Cardiac fibroblast (primary cell): ENCODE measurements at regions not wholly inside any gene's neighbourhood (a gene's known extent, or its start where the extent isn't known, plus 50 kb on each side); places are given as distances from the start of the nearest gene placed in this dataset.

Source experiments
- DNase-seq, 2 donors: peaks; one replicate each; pipeline versions ENCODE4 v3.0.0 to v3.0.0-alpha.2; 2010; ENCODE audit warnings: low read depth in 2 of 2
- H3K4me3 ChIP-seq, 2 donors: replicated peaks in 1 of 2; 1 replicate in 1 of 2; 2 replicates in 1 of 2; pipeline ENCODE4 v1.5.1; 2011; ENCODE audit warnings: low read depth in 2 of 2, low read length in 2 of 2, mild to moderate bottlenecking in 2 of 2, moderate library complexity in 1 of 2
- TF ChIP-seq, protein P1 (sequence below): IDR thresholded peaks from one replicate; pipeline ENCODE4 v1.5.1; 2011; ENCODE audit warnings: low read depth, mild to moderate bottlenecking, low read length, inconsistent platforms

- no peak for DNase-seq
- no peak overlapping the region for H3K4me3 ChIP-seq
- TF ChIP-seq, protein P1, sequence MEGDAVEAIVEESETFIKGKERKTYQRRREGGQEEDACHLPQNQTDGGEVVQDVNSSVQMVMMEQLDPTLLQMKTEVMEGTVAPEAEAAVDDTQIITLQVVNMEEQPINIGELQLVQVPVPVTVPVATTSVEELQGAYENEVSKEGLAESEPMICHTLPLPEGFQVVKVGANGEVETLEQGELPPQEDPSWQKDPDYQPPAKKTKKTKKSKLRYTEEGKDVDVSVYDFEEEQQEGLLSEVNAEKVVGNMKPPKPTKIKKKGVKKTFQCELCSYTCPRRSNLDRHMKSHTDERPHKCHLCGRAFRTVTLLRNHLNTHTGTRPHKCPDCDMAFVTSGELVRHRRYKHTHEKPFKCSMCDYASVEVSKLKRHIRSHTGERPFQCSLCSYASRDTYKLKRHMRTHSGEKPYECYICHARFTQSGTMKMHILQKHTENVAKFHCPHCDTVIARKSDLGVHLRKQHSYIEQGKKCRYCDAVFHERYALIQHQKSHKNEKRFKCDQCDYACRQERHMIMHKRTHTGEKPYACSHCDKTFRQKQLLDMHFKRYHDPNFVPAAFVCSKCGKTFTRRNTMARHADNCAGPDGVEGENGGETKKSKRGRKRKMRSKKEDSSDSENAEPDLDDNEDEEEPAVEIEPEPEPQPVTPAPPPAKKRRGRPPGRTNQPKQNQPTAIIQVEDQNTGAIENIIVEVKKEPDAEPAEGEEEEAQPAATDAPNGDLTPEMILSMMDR, result no peak
These were observed 235.1 kb upstream of the XYLT1 start for GRCh38 chr16:17705847-17706246.

GRCh38 chr16:17696616-17697015 is 225.9 kb upstream of the XYLT1 start:
- TF ChIP-seq, protein P1, result no peak
- no peak for DNase-seq

GRCh38 chr16:17692484-17692883 is 221.7 kb upstream of the XYLT1 start:
- TF ChIP-seq, protein P1, result no peak
- DNase-seq, result no peak
- no peak overlapping the region for H3K4me3 ChIP-seq

More at GRCh38 chr16:17696616-17697015, 225.9 kb upstream of the XYLT1 start:
- H3K4me3 ChIP-seq, result no peak overlapping the region

DNA sequence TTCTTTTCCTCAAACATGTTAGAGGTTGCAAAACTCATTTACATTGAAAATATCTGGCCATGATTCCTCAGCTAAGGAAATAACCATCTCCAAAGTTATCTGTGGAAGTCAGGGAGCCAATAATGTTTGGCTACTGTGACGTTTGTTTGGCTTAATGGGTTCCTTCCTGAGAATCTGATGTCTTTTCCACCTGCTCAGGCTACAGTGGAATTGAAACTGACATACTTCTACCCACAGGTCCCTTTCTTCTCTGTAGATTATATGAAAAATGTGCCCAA is 221.1 kb upstream of the XYLT1 start:
- no peak overlapping the region for H3K4me3 ChIP-seq
- DNase-seq, result no peak
- TF ChIP-seq, protein P1, result no peak

- TF ChIP-seq, protein P1, result no peak
- DNase-seq, result no peak
- no peak overlapping the region for H3K4me3 ChIP-seq
These were observed 220.5 kb upstream of the XYLT1 start for GRCh38 chr16:17691106-17691898.

DNA sequence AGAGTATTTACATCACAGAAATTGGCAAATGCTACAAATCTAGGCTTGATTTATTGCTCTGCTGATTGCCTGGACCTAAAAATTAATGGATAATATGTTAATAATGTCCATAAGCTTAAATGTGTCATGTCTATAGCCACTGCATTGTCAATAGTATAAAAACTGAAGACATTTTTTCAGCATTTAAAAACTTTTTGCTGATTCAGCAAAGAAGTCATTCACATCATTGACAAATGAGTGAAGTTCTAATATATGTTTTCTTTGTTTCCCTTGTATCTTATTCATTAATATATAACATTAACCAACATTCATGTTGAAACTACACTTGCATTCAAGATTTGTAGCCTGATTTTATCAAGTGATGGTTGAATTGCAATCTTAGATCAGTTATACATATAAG is 214.7 kb upstream of the XYLT1 start:
- no peak for DNase-seq
- TF ChIP-seq, protein P1, result no peak
- H3K4me3 ChIP-seq, result no peak overlapping the region

GRCh38 chr16:17683281-17683680 is 212.5 kb upstream of the XYLT1 start:
- H3K4me3 ChIP-seq, result no peak overlapping the region
- no peak for DNase-seq
- TF ChIP-seq, protein P1, result no peak
